ENCODE measurements at regions not wholly inside any gene's neighbourhood (a gene's known extent, or its start where the extent isn't known, plus 50 kb on each side); places are given as distances from the start of the nearest gene placed in this dataset.

DNA sequence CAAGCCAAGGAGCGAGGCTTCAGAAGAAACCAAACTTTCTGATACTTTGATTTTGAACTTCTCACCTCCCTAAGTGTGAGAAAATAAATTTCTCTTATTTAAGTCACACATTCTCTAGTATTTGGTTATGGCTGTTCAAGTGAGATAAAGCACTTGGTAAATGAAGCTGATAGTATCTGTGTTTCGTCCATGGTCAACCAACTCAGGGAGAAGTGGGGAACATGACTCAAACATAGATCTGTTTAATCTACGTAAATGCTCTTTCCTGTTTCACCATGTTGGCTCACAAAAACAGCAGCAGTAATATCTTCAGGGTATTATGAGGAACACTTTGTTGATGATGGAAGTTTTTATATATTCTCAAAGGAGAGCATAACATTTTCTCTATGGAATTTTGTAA lies 2167.2 kb upstream of the C9orf72 start:
- ATAC-seq: no peak
- Histone ChIP-seq H3K36me3 (no peaks in the 10 kb centered on the region), H3K4me1 (no peaks in the 10 kb centered on the region), H3K27me3 (ENCODE audit: low read depth) (no peaks in the 10 kb centered on the region), H3K4me3 (no peak overlapping the region), H3K27ac (no peak overlapping the region), H3K9me3 (no peaks in the 10 kb centered on the region)
- TF ChIP-seq, protein P1, sequence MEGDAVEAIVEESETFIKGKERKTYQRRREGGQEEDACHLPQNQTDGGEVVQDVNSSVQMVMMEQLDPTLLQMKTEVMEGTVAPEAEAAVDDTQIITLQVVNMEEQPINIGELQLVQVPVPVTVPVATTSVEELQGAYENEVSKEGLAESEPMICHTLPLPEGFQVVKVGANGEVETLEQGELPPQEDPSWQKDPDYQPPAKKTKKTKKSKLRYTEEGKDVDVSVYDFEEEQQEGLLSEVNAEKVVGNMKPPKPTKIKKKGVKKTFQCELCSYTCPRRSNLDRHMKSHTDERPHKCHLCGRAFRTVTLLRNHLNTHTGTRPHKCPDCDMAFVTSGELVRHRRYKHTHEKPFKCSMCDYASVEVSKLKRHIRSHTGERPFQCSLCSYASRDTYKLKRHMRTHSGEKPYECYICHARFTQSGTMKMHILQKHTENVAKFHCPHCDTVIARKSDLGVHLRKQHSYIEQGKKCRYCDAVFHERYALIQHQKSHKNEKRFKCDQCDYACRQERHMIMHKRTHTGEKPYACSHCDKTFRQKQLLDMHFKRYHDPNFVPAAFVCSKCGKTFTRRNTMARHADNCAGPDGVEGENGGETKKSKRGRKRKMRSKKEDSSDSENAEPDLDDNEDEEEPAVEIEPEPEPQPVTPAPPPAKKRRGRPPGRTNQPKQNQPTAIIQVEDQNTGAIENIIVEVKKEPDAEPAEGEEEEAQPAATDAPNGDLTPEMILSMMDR (IDR thresholded peaks at IDR 0.05): no peak
- no peak for DNase-seq
- intact Hi-C loops (cut with DNase I): no loop called here

DNA sequence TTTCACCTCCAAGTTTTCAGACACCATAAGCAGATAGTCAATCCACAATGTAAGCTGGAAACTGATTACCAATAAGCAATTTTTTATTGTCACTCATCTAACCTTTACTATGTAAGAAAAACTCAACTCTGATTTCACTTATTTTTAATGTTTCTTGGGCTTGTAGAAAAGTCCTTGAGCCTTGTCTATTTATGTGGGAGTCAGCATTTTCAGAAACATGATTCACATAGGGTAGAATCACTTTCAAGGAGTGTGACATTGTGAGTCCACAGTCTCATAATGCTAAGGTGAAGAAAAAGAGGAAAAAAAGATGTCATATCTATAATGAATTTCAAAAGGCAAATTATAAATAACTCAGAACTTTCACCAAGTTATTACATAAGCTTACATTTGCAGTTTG lies 2167.9 kb upstream of the C9orf72 start:
- ATAC-seq (no peak), DNase-seq (no peak)
- H3K27me3 ChIP-seq (ENCODE audit: low read depth): no peaks in the 10 kb centered on the region
- H3K4me3 ChIP-seq: no peak overlapping the region
- no peak overlapping the region for H3K27ac ChIP-seq
- TF ChIP-seq, protein P1 (IDR thresholded peaks at IDR 0.05): no peak
- no peaks in the 10 kb centered on the region for H3K9me3 ChIP-seq
- intact Hi-C loops (cut with DNase I): no loop called here
- H3K4me1 ChIP-seq: no peaks in the 10 kb centered on the region
- no peaks in the 10 kb centered on the region for H3K36me3 ChIP-seq

DNA sequence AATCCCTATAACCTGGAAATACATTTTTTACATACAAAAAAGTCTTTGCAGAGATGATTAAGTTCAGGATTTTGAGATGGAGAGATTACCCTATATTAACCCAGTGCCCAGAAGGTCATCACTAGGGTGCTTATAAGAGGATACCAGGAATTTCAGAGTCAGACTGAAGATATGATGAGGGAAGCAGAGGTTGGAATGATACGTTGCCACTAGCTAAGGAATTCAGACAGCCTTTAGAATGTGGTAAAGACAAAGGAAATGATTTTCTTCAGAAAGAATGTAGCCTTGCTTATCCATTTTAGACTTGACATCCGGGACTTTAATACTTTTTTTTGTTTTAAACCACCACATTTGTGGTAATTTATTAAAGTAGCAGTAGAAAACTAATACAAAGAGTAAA lies 2176.8 kb upstream of the C9orf72 start:
- TF ChIP-seq, protein P1 (IDR thresholded peaks at IDR 0.05): no peak
- no peaks in the 10 kb centered on the region for H3K36me3 ChIP-seq
- DNase-seq: no peak
- no peak overlapping the region for H3K4me3 ChIP-seq
- no peaks in the 10 kb centered on the region for H3K9me3 ChIP-seq
- ATAC-seq: no peak
- intact Hi-C loops (cut with DNase I): no loop called here
- H3K4me1 ChIP-seq: no peaks in the 10 kb centered on the region
- no peak overlapping the region for H3K27ac ChIP-seq
- no peaks in the 10 kb centered on the region for H3K27me3 ChIP-seq (ENCODE audit: low read depth)

DNA sequence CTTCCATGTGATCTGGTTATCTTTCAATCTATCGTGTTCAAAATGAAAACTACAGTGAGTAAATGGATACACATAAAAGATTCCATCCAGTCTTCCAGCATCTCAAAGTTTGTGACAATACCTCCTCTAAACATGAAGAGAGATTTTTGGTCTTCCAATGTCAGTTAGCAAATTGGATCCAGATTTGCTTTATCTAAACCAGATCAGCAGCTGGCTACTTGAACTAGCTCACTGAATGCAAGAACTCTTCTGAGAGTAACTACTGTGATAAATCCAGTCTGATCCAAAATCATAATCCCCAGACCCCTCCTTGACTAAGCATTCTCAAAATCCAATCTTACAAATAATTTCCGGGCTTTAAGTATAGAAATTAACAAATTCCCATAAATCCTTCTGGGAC lies 2177.9 kb upstream of the C9orf72 start:
- H3K27ac ChIP-seq: no peak overlapping the region
- H3K4me1 ChIP-seq: no peaks in the 10 kb centered on the region
- no peaks in the 10 kb centered on the region for H3K27me3 ChIP-seq (ENCODE audit: low read depth)
- intact Hi-C loops (cut with DNase I): no loop called here
- no peak for DNase-seq
- no peaks in the 10 kb centered on the region for H3K9me3 ChIP-seq
- TF ChIP-seq, protein P1 (IDR thresholded peaks at IDR 0.05): no peak
- no peak overlapping the region for H3K4me3 ChIP-seq
- H3K36me3 ChIP-seq: no peaks in the 10 kb centered on the region
- ATAC-seq: no peak

DNA sequence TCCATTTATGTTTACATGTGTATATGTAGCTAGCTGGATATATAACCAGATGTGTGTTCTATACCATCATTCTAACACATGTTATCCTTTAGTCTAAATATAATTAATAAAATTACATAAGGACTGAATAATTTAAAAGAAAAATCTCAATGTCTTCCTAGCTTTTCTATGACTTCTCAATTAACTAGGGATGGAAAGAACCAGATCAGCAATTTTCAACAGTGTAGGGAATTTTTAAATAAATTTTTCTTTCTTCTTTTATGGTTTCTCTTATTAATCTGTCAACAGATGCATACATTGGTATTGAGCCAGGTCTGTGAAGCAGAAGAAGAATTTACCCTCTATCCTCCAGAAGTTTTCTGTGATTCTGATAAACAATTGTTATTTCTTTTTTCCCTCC lies 2180.4 kb upstream of the C9orf72 start:
- no peak for ATAC-seq
- intact Hi-C loops (cut with DNase I): no loop called here
- Histone ChIP-seq H3K27me3 (ENCODE audit: low read depth) (no peaks in the 10 kb centered on the region), H3K4me3 (no peak overlapping the region), H3K27ac (no peak overlapping the region), H3K4me1 (no peaks in the 10 kb centered on the region), H3K36me3 (no peaks in the 10 kb centered on the region), H3K9me3 (no peaks in the 10 kb centered on the region)
- TF ChIP-seq, protein P1 (IDR thresholded peaks at IDR 0.05): no peak
- DNase-seq: no peak

DNA sequence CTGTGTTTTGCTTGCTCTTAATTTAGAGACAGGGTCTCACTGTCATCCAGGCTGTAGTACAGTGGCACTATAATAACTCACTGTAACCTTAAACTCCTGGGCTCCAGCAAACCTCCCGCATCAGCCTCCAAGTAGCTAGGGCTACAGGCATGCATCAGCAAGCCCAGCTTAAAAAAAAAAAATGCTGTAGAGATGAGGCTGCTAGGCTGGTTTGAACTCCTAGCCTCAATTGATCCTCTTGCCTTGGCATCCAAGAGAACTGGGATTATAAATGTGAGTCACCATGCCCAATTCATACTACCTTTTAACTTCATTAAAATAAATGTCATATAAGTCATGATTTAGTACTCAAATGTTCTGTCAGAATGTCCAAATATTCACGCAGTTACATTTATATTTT lies 2195.7 kb upstream of the C9orf72 start:
- Histone ChIP-seq H3K4me3 (no peak overlapping the region), H3K36me3 (no peaks in the 10 kb centered on the region), H3K4me1 (no peaks in the 10 kb centered on the region), H3K27me3 (ENCODE audit: low read depth) (no peaks in the 10 kb centered on the region), H3K9me3 (no peaks in the 10 kb centered on the region), H3K27ac (no peak overlapping the region)
- intact Hi-C loops (cut with DNase I): no loop called here
- TF ChIP-seq, protein P1 (IDR thresholded peaks at IDR 0.05): no peak
- DNase-seq (no peak), ATAC-seq (no peak)
